ENCODE measurements at regions not wholly inside any gene's neighbourhood (a gene's known extent, or its start where the extent isn't known, plus 50 kb on each side); places are given as distances from the start of the nearest gene placed in this dataset.

GRCh38 chr2:121880283-121880682 lies 124.8 kb downstream of the TSN start:
- FAIRE-seq (no peak), DNase-seq (ENCODE audit: low read depth) (no peak)
- no peak overlapping the region for H3K27ac Mint-ChIP-seq (ENCODE audit: unreplicated experiment)
- Histone ChIP-seq H3K4me1 (ENCODE audit: insufficient read depth, low read length) (no peaks in the 10 kb centered on the region), H4K20me1 (ENCODE audit: insufficient read depth, low read length) (no peaks in the 10 kb centered on the region), H3K4me3 (ENCODE audit: insufficient read depth, low read depth, low read length) (no peak overlapping the region), H3K9ac (ENCODE audit: low read length) (no peak overlapping the region), H3K79me2 (ENCODE audit: insufficient read depth, low read length) (no peaks in the 10 kb centered on the region), H3K27me3 (ENCODE audit: insufficient read depth, low read length) (peaks cover 6% of the 10 kb centered on the region), H2AFZ (ENCODE audit: low read depth, low read length) (no peak overlapping the region), H3K4me2 (ENCODE audit: low read length) (no peak overlapping the region), H3K27ac (ENCODE audit: low read depth, low read length) (no peak overlapping the region), H3K9me3 (ENCODE audit: insufficient read depth, low read depth, low read length) (no peaks in the 10 kb centered on the region), H3K36me3 (ENCODE audit: insufficient read depth, low read length) (no peaks in the 10 kb centered on the region)
- peaks cover 7% of the 10 kb centered on the region for H3K9me3 Mint-ChIP-seq (ENCODE audit: unreplicated experiment)
- no peak overlapping the region for H3K4me3 Mint-ChIP-seq (ENCODE audit: unreplicated experiment)
- no peak for TF ChIP-seq EZH2 (IDR thresholded peaks at IDR 0.05; ENCODE audit: insufficient read depth, low read length)
- TF ChIP-seq CTCF (IDR thresholded peaks at IDR 0.05; ENCODE audit: insufficient read depth, low read depth, low read length) = no peak
- no peaks in the 10 kb centered on the region for H3K36me3 Mint-ChIP-seq (ENCODE audit: low read depth, unreplicated experiment)
- no peaks in the 10 kb centered on the region for H3K27me3 Mint-ChIP-seq (ENCODE audit: low read depth, unreplicated experiment)
- H3K4me1 Mint-ChIP-seq (ENCODE audit: low read depth, unreplicated experiment) = peaks cover 14% of the 10 kb centered on the region

GRCh38 chr2:121881038-121881437 lies 125.6 kb downstream of the TSN start:
- Histone ChIP-seq H3K27me3 (ENCODE audit: insufficient read depth, low read length) (no peaks in the 10 kb centered on the region), H3K9ac (ENCODE audit: low read length) (no peak overlapping the region), H2AFZ (ENCODE audit: low read depth, low read length) (no peak overlapping the region), H3K79me2 (ENCODE audit: insufficient read depth, low read length) (no peaks in the 10 kb centered on the region), H4K20me1 (ENCODE audit: insufficient read depth, low read length) (no peaks in the 10 kb centered on the region), H3K36me3 (ENCODE audit: insufficient read depth, low read length) (no peaks in the 10 kb centered on the region), H3K27ac (ENCODE audit: low read depth, low read length) (no peak overlapping the region), H3K4me1 (ENCODE audit: insufficient read depth, low read length) (no peaks in the 10 kb centered on the region), H3K4me3 (ENCODE audit: insufficient read depth, low read depth, low read length) (no peak overlapping the region), H3K9me3 (ENCODE audit: insufficient read depth, low read depth, low read length) (no peaks in the 10 kb centered on the region), H3K4me2 (ENCODE audit: low read length) (no peak overlapping the region)
- TF ChIP-seq CTCF (IDR thresholded peaks at IDR 0.05; ENCODE audit: insufficient read depth, low read depth, low read length) (no peak), EZH2 (IDR thresholded peaks at IDR 0.05; ENCODE audit: insufficient read depth, low read length) (no peak)
- H3K27me3 Mint-ChIP-seq (ENCODE audit: low read depth, unreplicated experiment) = no peaks in the 10 kb centered on the region
- H3K9me3 Mint-ChIP-seq (ENCODE audit: unreplicated experiment) = peaks cover 7% of the 10 kb centered on the region
- no peak overlapping the region for H3K27ac Mint-ChIP-seq (ENCODE audit: unreplicated experiment)
- peaks cover 14% of the 10 kb centered on the region for H3K4me1 Mint-ChIP-seq (ENCODE audit: low read depth, unreplicated experiment)
- no peak overlapping the region for H3K4me3 Mint-ChIP-seq (ENCODE audit: unreplicated experiment)
- no peak for FAIRE-seq
- DNase-seq (ENCODE audit: low read depth) = no peak
- no peaks in the 10 kb centered on the region for H3K36me3 Mint-ChIP-seq (ENCODE audit: low read depth, unreplicated experiment)

GRCh38 chr2:121881950-121882349 lies 126.5 kb downstream of the TSN start:
- H3K27ac ChIP-seq (ENCODE audit: low read depth, low read length) = no peak overlapping the region
- peaks cover 8% of the 10 kb centered on the region for H3K9me3 Mint-ChIP-seq (ENCODE audit: unreplicated experiment)
- no peaks in the 10 kb centered on the region for H3K36me3 ChIP-seq (ENCODE audit: insufficient read depth, low read length)
- peaks cover under 1% of the 10 kb centered on the region for H3K27me3 Mint-ChIP-seq (ENCODE audit: low read depth, unreplicated experiment)
- H3K27ac Mint-ChIP-seq (ENCODE audit: unreplicated experiment) = no peak overlapping the region
- peaks cover 5% of the 10 kb centered on the region for H3K27me3 ChIP-seq (ENCODE audit: insufficient read depth, low read length)
- no peaks in the 10 kb centered on the region for H3K79me2 ChIP-seq (ENCODE audit: insufficient read depth, low read length)
- H3K36me3 Mint-ChIP-seq (ENCODE audit: low read depth, unreplicated experiment) = no peaks in the 10 kb centered on the region
- FAIRE-seq (no peak), DNase-seq (ENCODE audit: low read depth) (no peak)
- no peak overlapping the region for H3K4me3 ChIP-seq (ENCODE audit: insufficient read depth, low read depth, low read length)
- no peak overlapping the region for H2AFZ ChIP-seq (ENCODE audit: low read depth, low read length)
- H3K4me1 ChIP-seq (ENCODE audit: insufficient read depth, low read length) = no peaks in the 10 kb centered on the region
- no peak overlapping the region for H3K4me2 ChIP-seq (ENCODE audit: low read length)
- TF ChIP-seq EZH2 (IDR thresholded peaks at IDR 0.05; ENCODE audit: insufficient read depth, low read length) (no peak), CTCF (IDR thresholded peaks at IDR 0.05; ENCODE audit: insufficient read depth, low read depth, low read length) (no peak)
- no peaks in the 10 kb centered on the region for H3K9me3 ChIP-seq (ENCODE audit: insufficient read depth, low read depth, low read length)
- peaks cover 14% of the 10 kb centered on the region for H3K4me1 Mint-ChIP-seq (ENCODE audit: low read depth, unreplicated experiment)
- no peak overlapping the region for H3K9ac ChIP-seq (ENCODE audit: low read length)
- H3K4me3 Mint-ChIP-seq (ENCODE audit: unreplicated experiment) = no peak overlapping the region
- H4K20me1 ChIP-seq (ENCODE audit: insufficient read depth, low read length) = no peaks in the 10 kb centered on the region
